SKM-1 (cell line): ENCODE measurements at regions not wholly inside any gene's neighbourhood (a gene's known extent, or its start where the extent isn't known, plus 50 kb on each side); places are given as distances from the start of the nearest gene placed in this dataset.

Experiments
- DNase-seq: peaks from one replicate; lab custom pipeline; 2025; ENCODE audit not compliant: unreplicated experiment; lab: John Stamatoyannopoulos, UW

DNA sequence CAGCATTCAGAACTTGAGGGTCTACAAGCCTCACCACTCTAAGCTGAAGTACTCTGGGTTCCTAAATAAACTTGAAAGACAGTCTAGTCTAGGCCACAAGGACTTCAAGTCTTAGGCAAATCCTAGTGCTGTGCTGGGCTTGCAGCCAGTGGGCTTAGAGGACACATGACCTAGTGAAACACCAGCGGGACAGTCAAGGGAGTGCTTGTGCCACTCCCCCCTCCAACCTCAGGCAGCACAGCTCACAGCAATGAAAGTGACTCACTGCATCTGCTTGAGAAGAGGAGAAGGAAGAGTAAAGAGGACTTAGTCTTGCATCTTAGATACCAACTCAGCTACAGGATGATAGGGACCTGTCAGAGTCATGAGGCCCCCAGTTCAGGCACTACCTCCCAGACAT is 438.1 kb downstream of the IPO8 start:
- no peak for DNase-seq

DNA sequence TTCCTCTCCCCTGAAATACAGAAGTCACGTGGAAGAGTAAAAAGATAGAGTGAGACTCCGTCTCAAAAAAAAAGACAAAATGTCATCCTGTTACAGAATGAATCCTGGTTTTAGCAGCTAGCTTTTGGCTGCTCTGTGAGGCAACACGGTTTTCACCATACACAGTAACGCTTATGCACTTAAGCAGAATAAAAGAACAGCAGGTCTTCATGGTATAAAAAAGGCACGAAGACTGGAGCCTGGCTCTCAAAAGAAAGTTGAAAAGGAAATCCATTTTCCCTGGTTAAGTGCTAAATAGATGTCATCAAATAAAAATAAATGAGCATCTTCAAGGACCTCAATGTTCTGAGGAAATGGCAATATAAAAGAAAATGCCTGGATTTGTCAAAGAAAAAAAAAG is 444.1 kb downstream of the IPO8 start:
- no peak for DNase-seq

DNA sequence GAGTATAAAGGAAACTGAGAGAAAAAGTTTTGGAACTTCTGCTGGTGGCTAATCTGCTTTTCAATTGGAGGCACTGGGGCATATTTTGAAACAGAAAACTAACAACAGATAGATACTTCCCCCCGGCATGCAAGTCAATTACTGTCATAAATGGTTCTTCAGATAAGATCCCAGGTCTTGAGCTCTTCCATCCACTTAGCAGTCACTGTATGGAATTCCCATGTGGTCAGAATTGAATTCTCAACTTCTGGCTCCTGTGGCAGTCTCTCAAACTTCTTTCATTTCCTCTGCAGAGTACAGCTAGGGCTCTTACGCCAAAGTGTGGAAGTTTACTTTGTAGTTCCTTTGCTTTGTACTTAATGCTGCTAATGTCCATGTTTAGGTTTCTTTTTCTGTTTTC is 452.2 kb downstream of the IPO8 start:
- no peak for DNase-seq

DNA sequence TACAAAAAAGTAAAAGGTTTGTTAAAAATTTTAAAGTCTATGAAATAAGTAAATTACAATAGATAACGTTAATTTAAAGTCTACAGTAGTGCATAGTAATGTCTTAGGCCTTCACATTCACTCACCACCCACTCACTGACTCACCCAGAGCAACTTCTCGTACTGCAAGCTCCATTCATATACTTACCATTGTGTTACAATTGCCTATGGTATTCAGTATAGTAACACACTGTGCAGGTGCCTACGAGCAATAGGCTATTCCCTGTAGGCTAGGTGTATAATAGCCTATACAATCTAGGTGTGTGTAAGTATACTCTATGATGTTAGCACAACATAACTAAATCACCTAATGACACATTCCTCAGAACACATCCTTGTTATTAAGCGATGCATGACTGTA is 435.3 kb upstream of the TMTC1 start:
- no peak for DNase-seq

DNA sequence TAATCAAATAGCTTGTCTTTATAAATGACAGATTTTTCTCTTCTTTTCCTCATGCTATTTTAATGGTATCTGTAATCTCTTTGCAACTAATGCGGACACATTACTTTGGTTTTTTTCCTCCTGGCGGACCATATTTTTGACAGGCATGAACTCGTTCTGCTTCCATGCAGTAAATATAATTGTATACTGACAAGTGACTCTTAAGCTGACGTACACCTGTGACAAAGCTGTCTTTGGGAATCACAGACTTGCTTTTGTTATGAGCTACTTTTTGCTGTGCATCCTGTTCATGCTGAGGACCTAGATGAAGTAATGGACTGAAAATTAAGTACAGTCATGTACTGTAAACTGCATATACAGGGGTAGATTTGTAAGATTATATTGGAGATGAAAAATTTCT is 434.3 kb upstream of the TMTC1 start:
- DNase-seq, result no peak

DNA sequence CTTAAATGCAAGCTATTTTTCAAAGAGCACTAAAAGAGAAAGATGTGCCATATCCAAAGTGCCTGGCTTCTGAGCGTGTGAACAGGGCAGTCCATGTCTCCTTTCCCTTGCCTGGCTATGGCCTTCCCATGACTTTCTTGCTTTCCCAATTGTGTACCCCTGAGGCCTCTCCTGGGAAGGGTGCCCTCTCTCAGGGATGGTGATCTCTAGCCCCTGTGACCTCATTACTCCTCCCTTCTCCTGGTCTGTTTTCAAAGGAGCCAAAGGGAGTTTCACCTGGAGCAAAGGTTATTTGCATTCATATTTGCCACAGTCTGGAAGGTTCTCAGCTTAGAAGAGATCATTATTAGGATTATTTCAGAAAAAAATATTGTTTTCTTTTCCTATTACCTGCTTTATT is 429.4 kb upstream of the TMTC1 start:
- no peak for DNase-seq

DNA sequence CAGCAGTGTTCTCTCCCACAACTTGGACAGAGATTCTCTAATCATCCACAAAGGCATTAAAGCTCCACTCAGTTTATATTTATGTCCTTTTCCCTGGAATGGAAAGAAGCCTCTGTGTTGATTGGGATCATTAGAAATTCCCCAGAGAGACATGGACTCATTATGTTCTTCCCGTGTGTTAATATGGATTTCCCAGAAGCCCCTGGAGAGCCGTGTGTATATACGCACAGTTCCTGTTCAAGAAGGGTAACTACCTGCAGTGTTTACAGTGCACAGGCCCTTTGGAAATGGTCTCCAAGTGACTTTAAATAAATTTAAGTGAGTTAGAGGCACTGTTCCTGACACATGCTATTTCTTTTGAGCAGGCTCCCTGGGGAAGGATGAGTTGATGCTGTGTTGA is 428.0 kb upstream of the TMTC1 start:
- DNase-seq, result no peak

DNA sequence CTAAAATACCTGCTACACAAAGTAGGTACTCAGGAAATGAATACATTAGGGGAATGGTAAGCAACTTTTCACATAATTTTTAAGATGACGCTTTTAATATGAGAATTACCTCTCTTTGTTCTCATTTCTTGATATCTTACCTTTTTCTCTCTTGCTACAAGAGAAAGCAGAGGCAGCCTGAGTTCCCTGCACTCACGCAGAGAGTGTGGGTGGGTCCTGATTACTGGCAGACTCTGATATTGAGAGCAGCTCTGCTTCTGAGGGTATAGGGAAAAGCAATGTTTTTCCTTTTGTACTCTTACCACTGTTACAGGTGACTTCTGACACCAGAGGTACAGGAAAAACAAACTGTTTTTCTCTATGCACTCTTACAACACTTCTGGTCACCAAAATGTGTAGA is 420.2 kb upstream of the TMTC1 start:
- no peak for DNase-seq

DNA sequence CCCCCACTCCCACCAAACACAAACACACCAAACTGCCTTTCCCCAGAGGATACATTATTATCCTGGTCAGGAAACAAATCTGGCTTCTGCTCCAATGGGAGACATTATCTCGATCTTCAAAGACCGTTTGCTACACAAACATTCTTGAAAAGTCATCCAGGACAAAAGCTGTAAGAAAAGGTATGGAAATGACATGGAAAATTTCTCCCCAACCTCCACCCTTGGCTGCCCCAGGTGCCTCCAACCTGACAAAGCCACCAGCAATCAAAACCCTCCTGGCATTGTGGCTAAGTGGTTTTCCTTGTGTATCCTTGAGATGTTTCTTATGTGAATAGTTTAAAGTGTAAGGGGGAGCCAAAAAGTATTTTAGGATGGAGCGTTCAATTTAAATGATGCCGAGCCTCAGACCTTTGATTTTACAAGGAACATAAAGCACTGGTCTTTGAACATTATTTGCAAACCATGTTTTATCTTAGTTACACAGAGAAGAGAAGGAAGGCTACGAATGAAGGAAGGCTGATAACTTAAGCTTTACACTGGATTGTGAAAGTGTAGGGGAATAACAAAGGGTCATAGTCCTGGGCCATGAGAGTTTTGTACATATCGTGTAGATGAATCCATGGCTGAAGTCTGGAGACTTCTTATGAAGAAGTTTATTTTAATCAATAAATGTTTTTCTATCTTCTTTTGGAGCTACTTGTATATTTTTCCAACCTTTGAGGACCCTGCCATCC is 418.9 kb upstream of the TMTC1 start:
- no peak for DNase-seq

DNA sequence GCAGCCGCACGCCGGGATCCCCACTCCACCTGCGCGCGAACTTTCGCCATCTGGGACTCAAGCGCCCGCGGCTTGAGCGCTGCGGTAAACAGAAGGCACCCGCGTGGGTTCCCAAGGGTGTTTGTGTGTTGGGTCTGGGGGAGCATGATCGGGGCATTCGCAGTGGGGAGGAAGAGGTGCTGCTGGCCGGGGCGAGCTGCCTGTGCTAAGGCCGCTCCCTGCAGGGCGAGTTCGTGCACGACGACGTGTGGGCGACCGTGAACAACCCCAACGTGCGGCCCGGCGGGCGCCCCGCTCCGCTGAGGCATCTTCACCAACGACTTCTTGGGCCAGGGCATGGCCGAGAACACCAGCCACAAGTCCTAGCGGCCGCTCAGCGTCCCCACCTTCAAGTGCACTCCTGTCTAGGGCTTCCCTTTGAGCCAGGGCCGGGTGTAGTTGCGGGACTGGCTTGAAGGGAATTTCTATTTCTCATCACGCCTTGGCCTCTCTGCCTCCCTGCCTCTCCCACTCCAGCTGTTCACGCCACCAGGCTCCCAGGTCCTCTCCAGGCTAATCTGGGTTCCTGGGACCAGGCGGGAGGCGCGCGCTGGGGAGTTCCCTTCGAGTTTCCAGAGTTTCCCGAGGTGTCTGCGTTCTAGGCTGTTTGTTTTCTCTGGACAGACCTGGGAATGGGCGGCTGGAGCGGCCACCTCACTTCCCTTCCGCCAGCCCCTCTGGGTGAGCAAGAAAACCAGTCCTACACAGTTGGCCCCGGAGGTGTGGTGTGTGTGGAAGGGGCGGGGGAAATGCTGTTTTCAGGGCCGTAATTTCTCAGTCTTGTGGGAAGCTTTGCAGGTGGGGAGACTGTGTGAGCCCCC is 417.8 kb upstream of the TMTC1 start:
- DNase-seq, result no peak

DNA sequence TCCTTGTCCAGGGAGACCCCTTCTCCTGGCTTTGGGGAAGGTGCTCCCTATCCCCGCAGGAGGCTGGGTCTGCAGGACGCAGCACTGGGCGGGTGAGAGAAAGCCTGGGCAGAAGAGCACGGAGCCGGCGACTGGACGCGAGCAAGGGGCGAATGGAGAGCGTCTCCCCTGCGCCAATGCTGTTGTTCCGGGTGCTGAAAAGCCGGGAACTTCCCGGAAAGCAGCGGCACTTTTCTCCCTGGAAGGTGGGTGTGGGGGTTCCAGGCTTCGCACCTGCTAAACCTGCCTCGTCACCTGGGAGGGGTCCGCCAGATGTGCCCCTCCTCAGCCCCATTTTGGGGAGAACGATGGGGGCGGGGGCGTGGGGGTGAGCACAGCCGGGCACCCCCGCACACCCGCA is 417.1 kb upstream of the TMTC1 start:
- no peak for DNase-seq

DNA sequence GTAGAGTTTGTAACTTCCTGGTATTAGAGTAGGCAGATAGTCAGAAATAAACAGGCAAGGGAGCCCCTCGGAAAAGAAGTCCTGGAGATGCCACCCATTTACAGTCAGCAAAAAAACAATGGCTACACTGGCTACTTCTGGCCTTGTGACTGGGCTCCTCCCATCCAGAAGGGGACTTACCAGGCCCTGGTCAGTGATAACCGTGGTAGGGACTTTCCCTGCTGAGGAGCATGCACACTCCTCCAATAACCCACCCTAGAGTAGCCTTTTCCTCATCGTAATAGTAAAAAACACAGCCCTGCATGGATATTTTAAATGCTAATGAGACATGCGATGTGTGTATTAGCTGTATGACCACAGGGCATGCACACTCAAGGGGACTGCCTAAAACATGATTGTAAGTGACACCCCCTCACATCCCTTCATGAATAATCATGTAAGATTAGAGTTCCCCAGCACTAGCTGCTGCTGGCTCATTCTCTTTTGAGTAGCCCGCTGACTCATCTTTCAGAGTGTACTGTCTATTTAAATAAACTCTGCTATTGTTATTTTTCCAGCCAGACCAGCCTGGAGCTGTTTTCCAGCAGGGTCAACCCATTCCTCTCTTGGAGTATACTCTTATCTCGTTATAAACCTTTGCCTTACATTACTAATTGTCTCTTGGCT is 413.8 kb upstream of the TMTC1 start:
- no peak for DNase-seq

DNA sequence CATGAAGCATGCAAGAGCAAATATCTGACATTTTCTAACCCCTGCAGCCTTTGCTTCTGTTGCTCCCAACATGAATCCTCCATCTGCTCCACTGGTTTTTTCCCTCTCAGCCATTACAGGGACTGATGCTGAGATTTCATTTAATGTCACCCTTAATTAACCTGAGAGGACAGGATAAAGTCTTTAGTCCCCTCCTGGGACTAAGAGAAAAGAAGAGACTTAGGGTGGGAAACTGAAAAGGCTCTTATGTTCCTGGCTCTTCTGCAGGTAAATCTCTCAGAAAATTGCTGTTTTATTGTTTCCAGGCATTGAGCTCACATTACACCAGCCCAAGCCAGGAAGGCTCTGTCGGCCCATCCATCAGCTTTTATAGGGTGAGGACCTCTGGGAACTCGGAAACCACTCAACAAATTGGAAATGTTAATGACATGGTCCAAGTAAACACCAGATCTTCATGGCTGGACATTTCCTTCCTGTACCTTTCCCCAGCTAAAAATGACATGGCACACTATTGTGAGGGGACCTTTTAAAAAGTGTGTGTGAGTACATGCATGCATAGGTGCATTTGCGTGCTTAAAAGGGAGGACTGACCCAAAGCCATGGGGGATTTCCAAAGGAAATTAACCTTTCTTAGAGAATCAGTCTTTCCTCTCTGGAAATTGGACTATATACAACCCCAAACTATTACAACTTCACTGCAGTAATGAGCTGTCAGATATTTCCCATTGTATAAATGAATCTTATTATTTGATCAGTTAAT is 408.1 kb upstream of the TMTC1 start:
- no peak for DNase-seq

DNA sequence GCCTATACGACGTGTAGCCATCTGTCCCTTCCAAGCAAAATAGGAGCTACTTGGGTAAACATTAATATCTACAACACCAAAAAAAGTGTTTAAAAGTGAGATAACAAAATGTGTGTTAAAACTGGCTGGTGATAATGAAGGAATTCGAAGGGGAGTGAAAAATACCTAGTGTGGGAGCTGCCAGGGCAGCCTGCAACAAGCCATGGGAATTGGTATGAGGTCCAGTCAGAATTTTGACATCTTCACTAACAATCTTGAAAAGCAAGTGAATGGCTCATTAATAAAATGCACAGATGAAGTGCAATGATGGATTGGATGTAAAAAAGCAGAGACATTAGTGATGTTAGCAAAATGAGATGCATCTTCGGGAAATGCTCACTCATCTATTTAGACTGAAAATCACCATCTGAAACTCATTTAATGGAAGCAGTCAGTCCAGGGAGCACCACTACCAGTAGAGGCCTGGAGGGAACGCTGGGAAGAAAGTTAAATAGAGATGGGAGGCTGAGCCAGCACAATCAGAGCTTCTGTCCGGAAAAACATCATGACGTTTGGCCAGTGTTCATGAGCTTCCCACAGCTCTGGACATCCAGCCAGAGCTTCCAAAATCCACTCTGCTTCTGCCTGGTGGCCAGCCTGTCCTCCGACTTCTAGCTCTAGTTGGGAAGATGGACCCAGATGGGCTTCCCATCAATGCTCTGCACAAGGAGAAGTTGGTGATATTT is 405.0 kb upstream of the TMTC1 start:
- DNase-seq, result no peak

DNA sequence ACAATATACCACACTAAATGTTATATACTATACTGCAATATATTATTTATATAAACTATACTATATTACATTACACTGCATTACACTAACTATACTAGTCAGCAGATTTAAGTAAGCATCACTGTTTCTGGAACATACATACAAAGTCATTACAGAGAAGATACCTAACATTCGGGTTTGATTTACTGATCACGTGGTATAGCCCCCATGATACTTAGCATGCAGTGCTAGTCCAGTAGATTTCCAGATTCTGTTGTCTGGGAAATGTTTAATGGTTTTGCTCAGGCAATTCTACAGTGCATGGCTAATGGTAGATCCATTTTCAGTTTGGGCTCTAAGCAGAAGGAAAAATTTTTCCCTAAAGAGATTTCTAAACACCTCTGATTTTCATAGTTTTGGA is 403.7 kb upstream of the TMTC1 start:
- DNase-seq, result no peak

DNA sequence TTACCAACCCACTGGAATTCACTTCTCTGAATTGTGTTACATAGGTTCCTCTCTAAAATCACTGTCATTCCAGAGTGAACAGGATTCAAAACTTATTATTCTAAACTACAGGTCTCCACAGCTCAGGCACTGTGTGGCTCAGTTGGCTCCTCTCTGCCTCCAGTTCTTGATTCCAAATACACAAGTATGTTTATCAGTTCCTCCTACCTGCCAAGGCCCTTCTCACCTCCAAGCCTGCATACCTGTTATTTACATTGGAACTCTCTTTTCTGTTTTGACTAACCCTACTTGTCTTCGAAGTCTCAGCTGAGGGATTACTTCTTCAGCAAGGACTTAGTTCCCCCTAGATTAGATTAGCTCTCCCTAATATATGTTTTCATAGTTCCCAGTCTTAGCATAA is 397.6 kb upstream of the TMTC1 start:
- no peak for DNase-seq

DNA sequence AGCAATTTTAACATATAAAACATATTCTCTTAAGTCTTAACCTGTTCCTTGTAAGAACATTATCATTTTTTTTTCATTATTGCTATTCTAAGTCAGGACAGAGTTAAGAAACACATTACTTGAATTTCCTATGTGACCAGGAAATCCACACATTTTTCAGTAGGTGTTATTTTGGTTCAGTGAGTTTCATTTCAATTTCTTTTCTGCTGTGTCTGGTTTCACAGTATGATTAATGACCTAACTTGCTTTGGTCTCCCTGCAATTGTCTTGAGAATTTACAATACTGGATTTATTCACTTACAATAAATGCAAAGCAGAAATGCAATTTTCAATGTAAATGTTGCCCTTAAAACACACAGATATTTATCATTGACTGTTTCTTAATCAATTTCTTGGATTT is 396.9 kb upstream of the TMTC1 start:
- no peak for DNase-seq

DNA sequence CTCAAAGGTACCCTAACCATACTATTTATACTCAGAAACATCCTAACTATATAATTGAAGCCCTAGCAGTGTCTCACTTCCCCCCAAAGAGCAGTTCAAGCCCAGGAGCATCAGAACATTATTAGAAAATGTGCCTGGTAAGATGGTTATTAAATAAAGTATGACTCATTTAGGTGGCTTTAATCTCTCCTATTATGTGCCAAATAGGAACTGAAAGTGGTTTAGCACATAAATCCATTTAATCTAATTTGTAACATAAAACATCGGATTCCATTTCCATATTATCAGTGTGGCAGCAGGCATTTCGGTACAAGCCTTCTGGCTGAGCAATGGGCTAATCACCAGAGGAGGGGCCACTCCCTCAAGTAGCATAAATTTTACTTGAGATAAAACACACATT is 395.2 kb upstream of the TMTC1 start:
- no peak for DNase-seq

DNA sequence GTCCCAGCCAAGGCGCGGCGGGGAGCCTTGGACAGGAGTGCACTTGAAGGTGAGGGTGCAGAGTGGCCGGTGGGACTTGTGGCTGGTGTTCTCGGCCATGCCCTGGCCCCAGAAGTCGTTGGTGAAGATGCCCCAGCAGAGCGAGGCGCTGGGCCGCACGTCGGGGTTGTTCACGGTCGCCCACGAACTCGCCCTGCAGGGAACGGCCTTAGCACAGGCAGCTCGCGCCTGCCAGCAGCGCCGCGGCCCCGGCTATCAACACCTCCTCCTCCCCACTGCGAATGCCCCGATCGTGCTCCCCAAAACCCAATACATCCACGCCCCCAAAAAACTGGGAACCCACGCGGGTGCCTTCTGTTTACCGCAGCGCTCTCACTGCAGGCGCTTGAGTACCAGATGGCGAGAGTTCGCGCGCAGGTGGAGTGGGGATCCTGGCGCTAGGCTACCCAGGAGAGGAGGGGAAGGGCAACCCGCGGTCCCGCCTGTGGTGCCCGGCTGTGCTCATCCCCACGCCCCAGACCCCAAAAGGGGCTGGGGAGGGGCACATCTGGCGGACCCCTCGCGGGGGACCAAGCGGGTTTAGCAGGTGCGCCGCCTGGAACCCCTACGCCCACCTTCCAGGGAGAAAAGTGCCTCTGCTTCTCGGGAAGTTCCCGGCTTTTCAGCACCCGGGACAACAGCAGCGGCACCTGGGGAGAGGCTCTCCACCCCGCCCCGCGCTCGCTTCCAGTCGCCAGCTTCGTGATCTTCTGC is 386.3 kb upstream of the TMTC1 start:
- DNase-seq, result no peak
